ENCODE measurements at regions not wholly inside any gene's neighbourhood (a gene's known extent, or its start where the extent isn't known, plus 50 kb on each side); places are given as distances from the start of the nearest gene placed in this dataset.

DNA sequence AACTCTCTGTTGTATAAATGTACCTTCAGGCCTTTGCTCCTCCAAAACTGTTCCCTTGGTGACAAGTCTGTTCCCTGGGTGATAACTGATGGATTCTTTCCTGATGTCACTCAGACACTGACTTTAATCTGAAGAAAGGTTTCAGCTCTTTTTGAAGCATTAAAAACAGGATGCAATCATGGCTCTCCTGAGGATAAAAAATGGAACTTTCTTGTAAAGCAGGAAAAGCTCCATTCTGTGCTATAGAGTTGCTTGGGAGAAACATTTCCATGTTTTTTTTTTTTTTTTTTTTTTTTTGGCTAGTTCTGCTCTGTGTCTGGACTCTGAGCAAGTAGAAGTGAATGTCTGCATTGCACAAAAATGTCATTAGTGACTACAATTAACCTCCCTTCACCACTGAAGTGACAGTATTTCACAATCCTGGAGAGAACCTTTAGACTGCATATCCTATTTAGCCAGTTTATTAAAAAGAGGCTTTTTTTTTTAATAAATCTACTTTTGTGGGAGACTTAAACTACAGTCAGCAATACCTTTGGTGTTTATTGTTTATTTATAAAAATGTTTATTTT is 101.7 kb upstream of the PRMT6 start:
- TF ChIP-seq TAF1 (conservative IDR thresholded peaks at IDR 0.05): no peak
- TF ChIP-seq GABPA (IDR thresholded peaks at IDR 0.05 in 1 of 2, conservative IDR thresholded peaks at IDR 0.05 in 1 of 2): no peak

Measured in liver (tissue), 2 donors.